GM12873 (cell line): ENCODE measurements at regions not wholly inside any gene's neighbourhood (a gene's known extent, or its start where the extent isn't known, plus 50 kb on each side); places are given as distances from the start of the nearest gene placed in this dataset.

Experiments
- CTCF ChIP-seq: IDR thresholded peaks from 2 replicates; pipeline ENCODE4 v1.5.1; 2012; ENCODE audit warnings: low read depth, mild to moderate bottlenecking, moderate library complexity, low read length, control low read depth; ENCODE audit not compliant: insufficient read depth; ENCODE audit errors: missing control alignments

GRCh38 chr9:115770521-115770920, 383.1 kb upstream of the PAPPA start:
- no peak for TF ChIP-seq CTCF

GRCh38 chr9:115775659-115776058, 377.9 kb upstream of the PAPPA start:
- no peak for TF ChIP-seq CTCF

- no peak for TF ChIP-seq CTCF
These were observed 376.0 kb upstream of the PAPPA start for GRCh38 chr9:115777610-115778009.

GRCh38 chr9:115781070-115781736, 372.4 kb upstream of the PAPPA start:
- no peak for TF ChIP-seq CTCF

- no peak for TF ChIP-seq CTCF
These were observed 367.3 kb upstream of the PAPPA start for GRCh38 chr9:115786321-115786720.

GRCh38 chr9:115790520-115790919, 363.1 kb upstream of the PAPPA start:
- TF ChIP-seq CTCF: no peak

- TF ChIP-seq CTCF: no peak
These were observed 358.6 kb upstream of the PAPPA start for GRCh38 chr9:115794921-115795475.

GRCh38 chr9:115799734-115800133, 353.9 kb upstream of the PAPPA start:
- no peak for TF ChIP-seq CTCF
